ENCODE measurements at regions not wholly inside any gene's neighbourhood (a gene's known extent, or its start where the extent isn't known, plus 50 kb on each side); places are given as distances from the start of the nearest gene placed in this dataset.

DNA sequence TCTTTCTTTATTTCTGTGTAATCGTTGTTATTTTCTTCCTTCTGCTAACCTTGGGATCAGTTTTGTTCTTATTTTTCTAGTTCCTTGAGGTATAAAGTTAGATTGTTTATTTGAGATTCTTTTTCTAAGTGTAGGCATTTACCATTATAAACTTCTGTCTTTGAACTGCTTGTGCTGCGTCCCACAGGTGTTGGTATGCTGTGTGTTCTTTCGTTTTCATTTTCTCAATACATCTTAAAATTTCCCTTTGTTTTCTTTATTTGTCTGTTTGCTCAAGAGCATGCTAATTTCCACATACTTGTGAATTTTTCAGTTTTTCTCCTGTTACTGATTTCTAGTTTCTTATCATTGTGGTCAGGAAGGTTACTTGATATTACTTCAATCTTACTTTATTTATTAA is 873.8 kb upstream of the GCFC2 start:
- no peaks in the 10 kb centered on the region for H3K4me1 Mint-ChIP-seq
- Histone ChIP-seq H3K4me1 (ENCODE audit: control insufficient read depth in 1 of 2, insufficient read depth in 2 of 2, low read length in 2 of 2) (no peaks in the 10 kb centered on the region), H3K27me3 (ENCODE audit: control insufficient read depth in 2 of 2, insufficient read depth in 2 of 2, low read length in 2 of 2) (no peaks in the 10 kb centered on the region), H4K20me1 (ENCODE audit: insufficient read depth, low read length) (no peaks in the 10 kb centered on the region), H2AFZ (ENCODE audit: insufficient read depth, low read depth, low read length, poor library complexity, severe bottlenecking) (no peak overlapping the region), H3K4me3 (replicated peaks in 1 of 3; ENCODE audit: low read depth in 2 of 3, low read length in 3 of 3) (no peak overlapping the region), H3K9me3 (replicated peaks in 1 of 2; ENCODE audit: control insufficient read depth in 1 of 2, insufficient read depth in 1 of 2, low read length in 2 of 2) (no peaks in the 10 kb centered on the region), H3K27ac (ENCODE audit: low read depth in 1 of 2, low read length in 2 of 2) (no peak overlapping the region), H3K4me2 (replicated peaks; ENCODE audit: extremely low read depth, low read length, poor library complexity, severe bottlenecking) (no peak overlapping the region), H3K79me2 (ENCODE audit: insufficient read depth, low read length) (no peaks in the 10 kb centered on the region), H3K36me3 (replicated peaks in 1 of 2; ENCODE audit: control insufficient read depth in 1 of 2, insufficient read depth in 2 of 2, low read length in 2 of 2) (no peaks in the 10 kb centered on the region), H3K9ac (ENCODE audit: insufficient read depth, low read length, poor library complexity, severe bottlenecking) (no peak overlapping the region)
- no peak overlapping the region for H3K27ac Mint-ChIP-seq
- WGBS (ENCODE audit: insufficient coverage) = no CpG with 5 or more reads among the region's 3 CpGs
- TF ChIP-seq, protein P1, sequence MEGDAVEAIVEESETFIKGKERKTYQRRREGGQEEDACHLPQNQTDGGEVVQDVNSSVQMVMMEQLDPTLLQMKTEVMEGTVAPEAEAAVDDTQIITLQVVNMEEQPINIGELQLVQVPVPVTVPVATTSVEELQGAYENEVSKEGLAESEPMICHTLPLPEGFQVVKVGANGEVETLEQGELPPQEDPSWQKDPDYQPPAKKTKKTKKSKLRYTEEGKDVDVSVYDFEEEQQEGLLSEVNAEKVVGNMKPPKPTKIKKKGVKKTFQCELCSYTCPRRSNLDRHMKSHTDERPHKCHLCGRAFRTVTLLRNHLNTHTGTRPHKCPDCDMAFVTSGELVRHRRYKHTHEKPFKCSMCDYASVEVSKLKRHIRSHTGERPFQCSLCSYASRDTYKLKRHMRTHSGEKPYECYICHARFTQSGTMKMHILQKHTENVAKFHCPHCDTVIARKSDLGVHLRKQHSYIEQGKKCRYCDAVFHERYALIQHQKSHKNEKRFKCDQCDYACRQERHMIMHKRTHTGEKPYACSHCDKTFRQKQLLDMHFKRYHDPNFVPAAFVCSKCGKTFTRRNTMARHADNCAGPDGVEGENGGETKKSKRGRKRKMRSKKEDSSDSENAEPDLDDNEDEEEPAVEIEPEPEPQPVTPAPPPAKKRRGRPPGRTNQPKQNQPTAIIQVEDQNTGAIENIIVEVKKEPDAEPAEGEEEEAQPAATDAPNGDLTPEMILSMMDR (IDR thresholded peaks at IDR 0.05) = no peak
- no peaks in the 10 kb centered on the region for H3K36me3 Mint-ChIP-seq
- no peaks in the 10 kb centered on the region for H3K9me3 Mint-ChIP-seq
- no peak for DNase-seq
- no peak overlapping the region for H3K4me3 Mint-ChIP-seq
- no peaks in the 10 kb centered on the region for H3K27me3 Mint-ChIP-seq (ENCODE audit: low read depth in 3 of 3)
- intact Hi-C loops (cut with micrococcal nuclease) = no loop called here

DNA sequence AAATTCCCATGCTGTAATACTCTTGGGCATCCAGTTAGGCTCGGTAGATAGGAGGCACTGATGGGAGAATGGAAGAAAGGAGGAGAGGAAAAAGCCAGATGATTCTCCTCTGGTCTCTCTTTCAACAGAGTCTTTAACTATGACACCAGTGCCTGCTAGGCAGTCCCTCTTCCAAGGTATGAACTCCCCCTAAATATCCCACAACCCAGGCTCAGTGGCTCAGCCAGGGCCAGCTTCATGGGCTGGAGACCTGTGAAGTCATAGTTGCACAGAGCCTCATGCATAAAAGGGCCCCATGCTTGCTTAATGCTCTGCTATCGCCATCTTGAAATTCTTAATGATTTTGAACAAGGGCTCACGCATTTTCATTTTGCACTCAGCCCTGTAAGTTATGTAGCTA is 869.2 kb upstream of the GCFC2 start:
- intact Hi-C loops (cut with micrococcal nuclease) = no loop called here
- peaks cover 0 to 12% (median 2%) of the 10 kb centered on the region in 7 donors for H3K9me3 Mint-ChIP-seq
- no peaks in the 10 kb centered on the region for H3K79me2 ChIP-seq (ENCODE audit: insufficient read depth, low read length)
- H3K36me3 ChIP-seq (replicated peaks in 1 of 2; ENCODE audit: control insufficient read depth in 1 of 2, insufficient read depth in 2 of 2, low read length in 2 of 2) = no peaks in the 10 kb centered on the region
- no peaks in the 10 kb centered on the region for H3K4me1 ChIP-seq (ENCODE audit: control insufficient read depth in 1 of 2, insufficient read depth in 2 of 2, low read length in 2 of 2)
- H3K27me3 ChIP-seq (ENCODE audit: control insufficient read depth in 2 of 2, insufficient read depth in 2 of 2, low read length in 2 of 2) = no peaks in the 10 kb centered on the region
- no peak for DNase-seq
- H3K4me3 ChIP-seq (replicated peaks in 1 of 3; ENCODE audit: low read depth in 2 of 3, low read length in 3 of 3) = no peak overlapping the region
- H2AFZ ChIP-seq (ENCODE audit: insufficient read depth, low read depth, low read length, poor library complexity, severe bottlenecking) = no peak overlapping the region
- H3K27ac ChIP-seq (ENCODE audit: low read depth in 1 of 2, low read length in 2 of 2) = no peak overlapping the region
- H3K4me2 ChIP-seq (replicated peaks; ENCODE audit: extremely low read depth, low read length, poor library complexity, severe bottlenecking) = no peak overlapping the region
- H3K4me1 Mint-ChIP-seq = no peaks in the 10 kb centered on the region
- no peaks in the 10 kb centered on the region for H3K9me3 ChIP-seq (replicated peaks in 1 of 2; ENCODE audit: control insufficient read depth in 1 of 2, insufficient read depth in 1 of 2, low read length in 2 of 2)
- no peak overlapping the region for H3K27ac Mint-ChIP-seq
- no peaks in the 10 kb centered on the region for H3K36me3 Mint-ChIP-seq
- no peak overlapping the region for H3K9ac ChIP-seq (ENCODE audit: insufficient read depth, low read length, poor library complexity, severe bottlenecking)
- no peaks in the 10 kb centered on the region for H4K20me1 ChIP-seq (ENCODE audit: insufficient read depth, low read length)
- peaks cover 0 to 3% (median 0%) of the 10 kb centered on the region in 3 donors for H3K27me3 Mint-ChIP-seq (ENCODE audit: low read depth in 3 of 3)
- TF ChIP-seq, protein P1 (IDR thresholded peaks at IDR 0.05) = no peak
- 80% methylated on average over 1 of the region's 3 CpGs for WGBS (ENCODE audit: insufficient coverage)
- H3K4me3 Mint-ChIP-seq = no peak overlapping the region
